C4-2B (cell line): ENCODE measurements at regions not wholly inside any gene's neighbourhood (a gene's known extent, or its start where the extent isn't known, plus 50 kb on each side); places are given as distances from the start of the nearest gene placed in this dataset.

ENCODE experiments used
- CTCF ChIP-seq: fragments of 450-650 bp; conservative IDR thresholded peaks from 2 replicates; pipeline ENCODE4 v1.5.1; 2017; ENCODE audit warnings: mild to moderate bottlenecking
- ZFX ChIP-seq: fragments of 450-650 bp; IDR thresholded peaks from 2 replicates; pipeline ENCODE4 v1.6.1; 2017

- TF ChIP-seq CTCF (no peak), ZFX (no peak)
Observed at GRCh38 chr11:112902361-112903011, 58.7 kb upstream of the NCAM1 start.
